Chondrocyte (in vitro differentiated cells): ENCODE measurements at regions not wholly inside any gene's neighbourhood (a gene's known extent, or its start where the extent isn't known, plus 50 kb on each side); places are given as distances from the start of the nearest gene placed in this dataset.
"Not testable (repeated sequence)": the region's sequence is repeated elsewhere in the genome, so short reads cannot be mapped to it uniquely, and the experiment has no call there.

Experiments
- DNase-seq: peaks from one replicate; pipeline ENCODE4 v3.0.0; 2021; ENCODE audit warnings: mixed read lengths, low spot score
- H3K27ac Mint-ChIP-seq: one replicate; pipeline ENCODE4 v1.8.0; 2021; ENCODE audit warnings: mild to moderate bottlenecking, moderate library complexity, mixed read lengths; ENCODE audit not compliant: unreplicated experiment
- H3K27me3 Mint-ChIP-seq: 2 replicates; pipeline ENCODE4 v1.8.0; 2021; ENCODE audit warnings: low read depth, mixed read lengths
- H3K36me3 Mint-ChIP-seq: 2 replicates; pipeline ENCODE4 v1.8.0; 2021; ENCODE audit warnings: low read depth, mixed read lengths
- H3K4me1 Mint-ChIP-seq: 2 replicates; pipeline ENCODE4 v1.8.0; 2021; ENCODE audit warnings: low read depth, mild to moderate bottlenecking, mixed read lengths
- H3K4me3 Mint-ChIP-seq: one replicate; pipeline ENCODE4 v1.8.0; 2021; ENCODE audit warnings: mild to moderate bottlenecking, moderate library complexity, mixed read lengths; ENCODE audit not compliant: unreplicated experiment
- H3K9me3 Mint-ChIP-seq: 2 replicates; pipeline ENCODE4 v1.8.0; 2021; ENCODE audit warnings: low read depth, mixed read lengths
- TF ChIP-seq, protein P1 (sequence below): fragments of 200-600 bp; sonication (generic); IDR thresholded peaks from 2 replicates; pipeline ENCODE4 v1.5.0; 2021; ENCODE audit warnings: antibody characterized with exemption, mild to moderate bottlenecking, moderate library complexity

DNA sequence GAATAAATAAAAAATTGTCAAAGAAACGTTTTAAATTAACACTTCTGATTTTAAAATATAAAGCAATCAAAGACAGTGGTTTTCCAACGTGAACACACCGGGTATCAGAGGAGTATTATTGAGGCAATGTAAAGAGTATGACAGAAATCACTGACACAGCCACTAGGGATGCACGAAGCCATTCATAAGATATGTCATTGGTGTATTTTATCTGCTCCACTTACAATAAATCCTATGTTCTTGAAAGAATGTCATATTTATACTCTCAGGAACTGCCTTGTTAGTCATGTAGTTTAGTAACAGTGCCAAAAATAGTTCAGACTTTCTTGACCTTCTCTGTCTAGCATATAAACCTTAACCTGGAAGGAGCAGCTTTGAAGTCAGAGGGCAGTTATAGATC is 835.0 kb upstream of the NCAM2 start:
- Mint-ChIP-seq H3K36me3 (peaks cover 1% of the 10 kb centered on the region), H3K4me1 (peaks cover 5% of the 10 kb centered on the region), H3K9me3 (peaks cover 23% of the 10 kb centered on the region), H3K4me3 (no peak overlapping the region), H3K27me3 (no peaks in the 10 kb centered on the region), H3K27ac (no peak overlapping the region)
- TF ChIP-seq, protein P1, sequence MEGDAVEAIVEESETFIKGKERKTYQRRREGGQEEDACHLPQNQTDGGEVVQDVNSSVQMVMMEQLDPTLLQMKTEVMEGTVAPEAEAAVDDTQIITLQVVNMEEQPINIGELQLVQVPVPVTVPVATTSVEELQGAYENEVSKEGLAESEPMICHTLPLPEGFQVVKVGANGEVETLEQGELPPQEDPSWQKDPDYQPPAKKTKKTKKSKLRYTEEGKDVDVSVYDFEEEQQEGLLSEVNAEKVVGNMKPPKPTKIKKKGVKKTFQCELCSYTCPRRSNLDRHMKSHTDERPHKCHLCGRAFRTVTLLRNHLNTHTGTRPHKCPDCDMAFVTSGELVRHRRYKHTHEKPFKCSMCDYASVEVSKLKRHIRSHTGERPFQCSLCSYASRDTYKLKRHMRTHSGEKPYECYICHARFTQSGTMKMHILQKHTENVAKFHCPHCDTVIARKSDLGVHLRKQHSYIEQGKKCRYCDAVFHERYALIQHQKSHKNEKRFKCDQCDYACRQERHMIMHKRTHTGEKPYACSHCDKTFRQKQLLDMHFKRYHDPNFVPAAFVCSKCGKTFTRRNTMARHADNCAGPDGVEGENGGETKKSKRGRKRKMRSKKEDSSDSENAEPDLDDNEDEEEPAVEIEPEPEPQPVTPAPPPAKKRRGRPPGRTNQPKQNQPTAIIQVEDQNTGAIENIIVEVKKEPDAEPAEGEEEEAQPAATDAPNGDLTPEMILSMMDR: peak; percentile 13
- no peak for DNase-seq

DNA sequence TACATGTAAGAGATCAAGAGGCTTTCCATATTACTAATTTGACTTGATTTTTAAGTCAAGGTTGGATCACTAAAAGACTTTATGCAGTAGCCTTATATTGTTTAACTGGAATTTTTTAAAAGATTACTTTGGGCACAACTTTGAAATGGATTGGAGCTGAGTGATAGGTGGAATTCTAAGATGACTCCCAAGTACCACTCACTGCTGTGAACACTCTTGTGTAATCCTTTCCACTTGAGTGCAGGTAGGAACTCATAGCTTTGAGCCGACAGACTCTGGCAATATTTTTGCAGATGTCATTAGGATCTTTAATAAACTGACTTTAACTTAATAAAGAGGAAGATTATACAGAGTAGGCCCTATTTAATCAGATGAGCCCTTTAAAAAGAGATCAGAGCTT is 831.1 kb upstream of the NCAM2 start:
- H3K4me1 Mint-ChIP-seq: peaks cover 5% of the 10 kb centered on the region
- no peak overlapping the region for H3K4me3 Mint-ChIP-seq
- DNase-seq: no peak

DNA sequence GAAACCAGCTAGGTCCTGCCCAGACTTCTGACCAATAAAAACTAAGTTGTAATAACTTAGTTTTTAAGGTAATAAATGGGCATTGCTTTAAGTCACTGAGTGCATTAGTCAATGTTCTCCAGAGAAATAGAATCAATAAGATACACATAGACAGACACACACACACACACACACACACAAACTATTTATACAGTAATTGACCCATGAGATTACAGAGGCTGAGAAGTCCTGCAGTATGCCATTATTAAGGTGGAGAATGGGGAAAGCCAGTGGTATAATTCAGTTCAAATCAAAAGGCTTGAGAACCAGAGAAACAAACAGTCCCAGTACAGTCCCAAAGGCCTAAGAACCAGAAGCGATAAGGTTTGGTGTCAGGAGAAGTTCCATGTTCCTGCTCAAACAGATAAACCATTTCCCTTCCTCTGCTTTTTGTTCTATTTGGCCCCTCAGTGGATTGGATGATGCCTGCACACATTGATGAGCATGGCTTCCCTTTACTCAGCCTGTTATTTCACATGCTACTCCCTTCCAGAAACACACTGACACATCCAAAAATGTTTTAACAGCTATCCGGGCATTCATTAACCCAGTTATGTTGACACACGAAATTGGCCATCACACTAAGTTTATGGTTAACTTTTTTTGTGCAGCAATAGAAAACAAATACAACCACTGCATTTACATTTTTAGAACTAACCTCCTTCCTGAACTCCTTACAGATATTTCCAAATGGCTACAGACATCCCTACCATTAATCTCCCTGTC is 828.2 kb upstream of the NCAM2 start:
- peaks cover 2% of the 10 kb centered on the region for H3K36me3 Mint-ChIP-seq
- H3K27ac Mint-ChIP-seq: no peak overlapping the region

More for the DNA sequence above, 831.1 kb upstream of the NCAM2 start:
- Mint-ChIP-seq H3K9me3 (peaks cover 6% of the 10 kb centered on the region), H3K27ac (no peak overlapping the region), H3K36me3 (no peaks in the 10 kb centered on the region), H3K27me3 (no peaks in the 10 kb centered on the region)
- TF ChIP-seq, protein P1: no peak

DNA sequence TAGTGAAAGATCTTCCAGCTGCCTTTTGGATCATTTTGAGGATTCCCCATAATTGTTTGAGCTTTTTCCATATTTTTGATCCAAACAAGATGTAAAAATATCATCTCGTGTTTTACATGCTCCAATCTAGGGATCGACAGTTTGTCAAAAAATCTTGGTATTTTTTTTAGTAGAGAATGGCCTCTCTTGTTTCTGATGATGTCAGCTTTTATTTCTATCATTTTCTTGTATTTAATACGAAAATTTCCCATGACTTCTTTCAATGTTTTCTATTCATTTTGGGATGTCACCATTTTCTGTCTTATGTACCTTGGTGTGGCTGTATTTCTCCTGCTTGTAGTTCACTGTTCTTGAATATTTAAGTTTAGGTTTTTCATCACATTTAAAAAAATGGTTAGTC is 812.0 kb upstream of the NCAM2 start:
- Mint-ChIP-seq H3K27me3 (no peaks in the 10 kb centered on the region), H3K36me3 (peaks cover 3% of the 10 kb centered on the region), H3K4me3 (no peak overlapping the region), H3K4me1 (no peaks in the 10 kb centered on the region), H3K27ac (no peak overlapping the region), H3K9me3 (peaks cover 27% of the 10 kb centered on the region)
- TF ChIP-seq, protein P1: no peak
- DNase-seq: no peak

More for the DNA sequence above, 828.2 kb upstream of the NCAM2 start:
- TF ChIP-seq, protein P1: no peak
- peaks cover 19% of the 10 kb centered on the region for H3K9me3 Mint-ChIP-seq
- no peak for DNase-seq
- H3K4me3 Mint-ChIP-seq: no peak overlapping the region
- H3K27me3 Mint-ChIP-seq: no peaks in the 10 kb centered on the region
- peaks cover 12% of the 10 kb centered on the region for H3K4me1 Mint-ChIP-seq

DNA sequence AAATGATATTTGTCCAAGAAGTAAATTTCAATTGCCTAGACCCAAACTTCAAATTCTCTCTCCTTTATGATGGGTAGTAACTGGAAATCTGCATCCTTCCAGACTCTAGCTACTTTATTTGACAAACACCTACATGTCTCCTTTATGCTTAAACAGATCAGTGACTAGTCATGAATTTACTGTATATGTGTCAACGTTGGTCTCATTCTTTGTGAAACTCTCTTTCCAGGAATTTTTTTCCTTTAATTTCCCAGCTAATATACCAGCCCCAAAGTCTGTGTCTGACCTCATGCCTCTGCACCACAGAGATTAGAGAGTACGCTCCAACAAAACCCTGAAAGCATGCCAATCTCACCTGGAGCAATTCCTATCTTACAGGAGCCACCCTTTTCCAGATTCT is 811.2 kb upstream of the NCAM2 start:
- Mint-ChIP-seq H3K36me3 (peaks cover 3% of the 10 kb centered on the region), H3K27me3 (no peaks in the 10 kb centered on the region), H3K27ac (no peak overlapping the region), H3K4me3 (no peak overlapping the region), H3K4me1 (no peaks in the 10 kb centered on the region), H3K9me3 (peaks cover 27% of the 10 kb centered on the region)
- TF ChIP-seq, protein P1: no peak
- DNase-seq: no peak

DNA sequence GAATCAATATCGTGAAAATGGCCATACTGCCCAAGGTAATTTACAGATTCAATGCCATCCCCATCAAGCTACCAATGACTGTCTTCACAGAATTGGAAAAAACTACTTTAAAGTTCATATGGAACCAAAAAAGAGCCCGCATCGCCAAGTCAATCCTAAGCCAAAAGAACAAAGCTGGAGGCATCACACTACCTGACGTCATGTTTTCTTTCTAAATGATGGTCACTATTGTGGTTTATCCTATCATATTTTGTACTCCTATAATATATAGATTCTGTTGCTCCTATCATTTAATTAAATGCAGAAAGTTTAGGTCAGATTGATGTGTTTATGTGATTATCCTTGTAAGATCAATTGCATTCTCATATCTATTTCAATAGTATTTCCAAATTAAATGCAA is 796.9 kb upstream of the NCAM2 start:
- H3K27me3 Mint-ChIP-seq, H3K27ac Mint-ChIP-seq: not testable (repeated sequence)

More for the DNA sequence above, 796.9 kb upstream of the NCAM2 start:
- H3K9me3 Mint-ChIP-seq: peaks cover 15% of the 10 kb centered on the region
- not testable (repeated sequence) for H3K4me3 Mint-ChIP-seq, H3K36me3 Mint-ChIP-seq, DNase-seq, H3K4me1 Mint-ChIP-seq
